ENCODE measurements at regions not wholly inside any gene's neighbourhood (a gene's known extent, or its start where the extent isn't known, plus 50 kb on each side); places are given as distances from the start of the nearest gene placed in this dataset.

- no peak for TF ChIP-seq CTCF (IDR thresholded peaks at IDR 0.05; ENCODE audit: extremely low read depth, missing control alignments)
- DNase-seq (ENCODE audit: low spot score) = peak; percentile 49
These were observed 674.7 kb downstream of the TBC1D22A start for GRCh38 chr22:47437110-47437509.

GRCh38 chr22:47435826-47436225 lies 673.4 kb downstream of the TBC1D22A start:
- no peak for DNase-seq (ENCODE audit: low spot score)
- TF ChIP-seq CTCF (IDR thresholded peaks at IDR 0.05; ENCODE audit: extremely low read depth, missing control alignments) = no peak

DNA sequence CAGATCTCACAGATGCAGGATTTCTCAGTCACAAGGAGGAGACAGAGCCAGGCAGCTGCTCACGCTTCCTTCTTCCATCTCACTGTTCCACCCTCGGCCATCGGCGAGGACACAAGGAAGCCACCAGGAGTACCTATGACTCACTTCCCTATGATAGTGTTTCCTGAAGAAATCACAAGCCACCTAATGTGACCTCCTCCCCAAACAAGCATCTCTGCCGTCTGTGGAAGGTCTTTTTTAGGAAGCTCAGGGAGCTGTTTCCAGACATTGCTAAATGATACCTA lies 672.7 kb downstream of the TBC1D22A start:
- DNase-seq (ENCODE audit: low spot score) = no peak
- no peak for TF ChIP-seq CTCF (IDR thresholded peaks at IDR 0.05; ENCODE audit: extremely low read depth, missing control alignments)

GRCh38 chr22:47434336-47435203 lies 672.1 kb downstream of the TBC1D22A start:
- TF ChIP-seq CTCF (IDR thresholded peaks at IDR 0.05; ENCODE audit: extremely low read depth, missing control alignments) = no peak
- DNase-seq (ENCODE audit: low spot score) = no peak

GRCh38 chr22:47433627-47434026 lies 671.2 kb downstream of the TBC1D22A start:
- no peak for TF ChIP-seq CTCF (IDR thresholded peaks at IDR 0.05; ENCODE audit: extremely low read depth, missing control alignments)
- no peak for DNase-seq (ENCODE audit: low spot score)

DNA sequence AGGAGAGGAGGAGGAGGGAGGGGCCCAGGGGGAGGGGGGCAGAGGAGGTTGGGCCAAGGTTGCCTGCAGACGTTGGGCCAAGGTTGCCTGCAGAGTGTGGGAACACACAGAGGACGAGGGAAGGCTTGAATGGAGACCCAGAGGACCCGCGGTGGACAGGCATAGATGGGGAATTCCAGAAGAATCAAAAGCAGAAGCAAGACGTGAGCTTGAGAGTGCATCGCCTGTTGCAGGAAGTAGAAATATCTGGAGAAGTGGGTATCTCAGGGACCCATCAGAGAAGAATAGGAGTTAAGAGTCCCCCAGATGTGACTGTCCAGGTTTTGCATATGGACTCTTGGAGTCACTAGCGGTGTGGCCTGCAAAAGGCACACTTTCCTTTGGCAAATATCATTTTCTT lies 670.2 kb downstream of the TBC1D22A start:
- DNase-seq (ENCODE audit: low spot score) = no peak
- TF ChIP-seq CTCF (IDR thresholded peaks at IDR 0.05; ENCODE audit: extremely low read depth, missing control alignments) = no peak

DNA sequence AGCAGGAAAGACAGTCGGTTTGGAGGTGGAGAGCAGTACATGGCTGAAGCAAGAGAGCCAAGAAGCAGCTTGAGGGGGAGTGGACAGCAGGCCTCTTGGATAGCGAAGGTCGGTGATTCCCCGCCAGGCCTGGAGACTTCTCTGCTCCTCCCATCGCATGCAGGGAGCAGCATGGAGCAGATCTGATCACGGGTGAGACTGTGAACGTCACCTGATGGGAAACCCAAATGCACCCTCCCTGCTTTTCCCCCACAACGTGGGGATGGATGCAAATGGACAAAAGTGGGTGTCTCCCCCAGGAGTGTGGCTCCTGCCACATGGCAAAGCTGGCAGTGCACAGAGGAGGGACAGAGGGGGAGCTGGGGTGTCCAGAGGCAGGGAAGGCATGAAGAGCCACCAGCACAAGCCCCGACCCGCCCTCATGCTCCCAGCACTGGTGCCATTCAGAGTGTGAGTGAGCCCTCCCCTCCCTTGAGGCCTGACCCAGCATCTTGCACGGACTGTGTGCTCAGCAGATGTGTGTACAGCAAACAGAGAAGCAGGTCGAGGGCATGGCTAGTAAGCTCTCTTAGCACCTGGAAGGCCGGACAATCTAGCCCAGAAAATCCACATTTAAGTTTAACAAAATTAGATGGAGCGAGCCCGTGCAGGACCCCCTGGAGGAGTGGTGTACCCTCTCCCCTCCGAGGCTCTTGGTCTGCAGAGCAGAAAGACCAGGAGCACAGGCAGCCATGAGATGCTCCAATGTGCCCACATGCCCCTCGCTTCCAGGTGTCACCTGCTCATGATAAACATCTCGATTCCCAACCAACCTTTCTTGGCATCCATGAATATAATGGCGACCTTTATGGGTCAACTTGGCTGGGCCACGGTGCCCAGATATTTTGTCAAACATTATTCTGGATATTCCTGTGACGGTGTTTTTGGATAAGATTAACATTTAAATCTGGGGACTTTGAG lies 661.7 kb downstream of the TBC1D22A start:
- no peak for DNase-seq (ENCODE audit: low spot score)
- TF ChIP-seq CTCF (IDR thresholded peaks at IDR 0.05; ENCODE audit: extremely low read depth, missing control alignments) = no peak

All from GM20000 (cell line).